ENCODE measurements at regions not wholly inside any gene's neighbourhood (a gene's known extent, or its start where the extent isn't known, plus 50 kb on each side); places are given as distances from the start of the nearest gene placed in this dataset.

- Mint-ChIP-seq H3K27ac (no peak overlapping the region), H3K27me3 (ENCODE audit: low read depth) (peaks cover 19% of the 10 kb centered on the region), H3K4me1 (ENCODE audit: low read depth) (peaks cover 15% of the 10 kb centered on the region), H3K4me3 (no peak overlapping the region), H3K36me3 (ENCODE audit: low read depth) (no peaks in the 10 kb centered on the region), H3K9me3 (no peaks in the 10 kb centered on the region)
- intact Hi-C loops (cut with micrococcal nuclease) = no loop called here
- DNase-seq = no peak
- CTCF ChIA-PET = no interaction called here
Measured at GRCh38 chr10:23718946-23719345, 280.1 kb downstream of the OTUD1 start.

GRCh38 chr10:23723796-23724195, 284.9 kb downstream of the OTUD1 start:
- peak; percentile 32 for DNase-seq
- Mint-ChIP-seq H3K27me3 (ENCODE audit: low read depth) (peaks cover 16% of the 10 kb centered on the region), H3K4me1 (ENCODE audit: low read depth) (peaks cover 4% of the 10 kb centered on the region), H3K36me3 (ENCODE audit: low read depth) (no peaks in the 10 kb centered on the region), H3K9me3 (peaks cover 2% of the 10 kb centered on the region), H3K27ac (no peak overlapping the region), H3K4me3 (no peak overlapping the region)
- intact Hi-C loops (cut with micrococcal nuclease) = loop anchor here (1.0 to 10.0 kb wide), 2 partner anchors 8 to 61 kb away; no protein-coding TSS in a partner anchor
- CTCF ChIA-PET = no interaction called here

GRCh38 chr10:23725548-23725947, 286.7 kb downstream of the OTUD1 start:
- Mint-ChIP-seq H3K9me3 (peaks cover 2% of the 10 kb centered on the region), H3K27ac (no peak overlapping the region), H3K4me1 (ENCODE audit: low read depth) (peaks cover 4% of the 10 kb centered on the region), H3K27me3 (ENCODE audit: low read depth) (peaks cover 20% of the 10 kb centered on the region), H3K36me3 (ENCODE audit: low read depth) (no peaks in the 10 kb centered on the region), H3K4me3 (no peak overlapping the region)
- CTCF ChIA-PET = no interaction called here
- no peak for DNase-seq
- intact Hi-C loops (cut with micrococcal nuclease) = loop anchor here (10.0 kb wide), 1 partner anchor 59 kb away; no protein-coding TSS in a partner anchor

- Mint-ChIP-seq H3K27me3 (ENCODE audit: low read depth) (peaks cover 24% of the 10 kb centered on the region), H3K36me3 (ENCODE audit: low read depth) (no peaks in the 10 kb centered on the region), H3K27ac (no peak overlapping the region), H3K4me1 (ENCODE audit: low read depth) (peaks cover 9% of the 10 kb centered on the region), H3K9me3 (no peaks in the 10 kb centered on the region), H3K4me3 (no peak overlapping the region)
- intact Hi-C loops (cut with micrococcal nuclease) = loop anchor here (1.0 kb wide), 1 partner anchor 27 kb away; no protein-coding TSS in a partner anchor
- peak; percentile 57 for DNase-seq
- CTCF ChIA-PET = no interaction called here
Measured at GRCh38 chr10:23742368-23742767, 303.5 kb downstream of the OTUD1 start.

GRCh38 chr10:23742807-23743206, 303.9 kb downstream of the OTUD1 start:
- Mint-ChIP-seq H3K27ac (no peak overlapping the region), H3K36me3 (ENCODE audit: low read depth) (no peaks in the 10 kb centered on the region), H3K9me3 (no peaks in the 10 kb centered on the region), H3K4me1 (ENCODE audit: low read depth) (peaks cover 9% of the 10 kb centered on the region), H3K27me3 (ENCODE audit: low read depth) (peaks cover 24% of the 10 kb centered on the region), H3K4me3 (no peak overlapping the region)
- CTCF ChIA-PET = no interaction called here
- intact Hi-C loops (cut with micrococcal nuclease) = loop anchor here (1.0 kb wide), 1 partner anchor 28 kb away; no protein-coding TSS in a partner anchor
- DNase-seq = no peak

GRCh38 chr10:23754179-23754578, 315.3 kb downstream of the OTUD1 start:
- CTCF ChIA-PET = no interaction called here
- H3K27me3 Mint-ChIP-seq (ENCODE audit: low read depth) = peaks cover 28% of the 10 kb centered on the region

GRCh38 chr10:23754941-23755340, 316.1 kb downstream of the OTUD1 start:
- Mint-ChIP-seq H3K27ac (no peak overlapping the region), H3K4me1 (ENCODE audit: low read depth) (no peaks in the 10 kb centered on the region), H3K4me3 (no peak overlapping the region), H3K36me3 (ENCODE audit: low read depth) (no peaks in the 10 kb centered on the region), H3K27me3 (ENCODE audit: low read depth) (peaks cover 29% of the 10 kb centered on the region), H3K9me3 (no peaks in the 10 kb centered on the region)
- intact Hi-C loops (cut with micrococcal nuclease) = no loop called here
- CTCF ChIA-PET = no interaction called here
- no peak for DNase-seq

More at GRCh38 chr10:23754179-23754578, 315.3 kb downstream of the OTUD1 start:
- Mint-ChIP-seq H3K36me3 (ENCODE audit: low read depth) (no peaks in the 10 kb centered on the region), H3K9me3 (no peaks in the 10 kb centered on the region), H3K4me1 (ENCODE audit: low read depth) (no peaks in the 10 kb centered on the region), H3K27ac (no peak overlapping the region), H3K4me3 (no peak overlapping the region)
- intact Hi-C loops (cut with micrococcal nuclease) = no loop called here
- DNase-seq = no peak

GRCh38 chr10:23755556-23755955, 316.7 kb downstream of the OTUD1 start:
- intact Hi-C loops (cut with micrococcal nuclease) = no loop called here
- H3K27me3 Mint-ChIP-seq (ENCODE audit: low read depth) = peaks cover 33% of the 10 kb centered on the region
- no peaks in the 10 kb centered on the region for H3K36me3 Mint-ChIP-seq (ENCODE audit: low read depth)
- no peak for DNase-seq
- no peaks in the 10 kb centered on the region for H3K4me1 Mint-ChIP-seq (ENCODE audit: low read depth)
- CTCF ChIA-PET = no interaction called here
- no peak overlapping the region for H3K27ac Mint-ChIP-seq
- H3K9me3 Mint-ChIP-seq = no peaks in the 10 kb centered on the region
- no peak overlapping the region for H3K4me3 Mint-ChIP-seq

- peaks cover 4% of the 10 kb centered on the region for H3K27me3 Mint-ChIP-seq (ENCODE audit: low read depth)
- H3K4me1 Mint-ChIP-seq (ENCODE audit: low read depth) = no peaks in the 10 kb centered on the region
- H3K4me3 Mint-ChIP-seq = no peak overlapping the region
- intact Hi-C loops (cut with micrococcal nuclease) = no loop called here
- no peaks in the 10 kb centered on the region for H3K36me3 Mint-ChIP-seq (ENCODE audit: low read depth)
- CTCF ChIA-PET = no interaction called here
- H3K9me3 Mint-ChIP-seq = peaks cover 9% of the 10 kb centered on the region
- no peak overlapping the region for H3K27ac Mint-ChIP-seq
- no peak for DNase-seq
Measured at GRCh38 chr10:23768281-23768680, 329.4 kb downstream of the OTUD1 start.

- no peak overlapping the region for H3K4me3 Mint-ChIP-seq
- CTCF ChIA-PET = interaction anchor here (0.6 to 0.7 kb wide), 2 partner anchors 9 to 632 kb away, joined by 3 read pairs; no protein-coding TSS in a partner anchor
- no peaks in the 10 kb centered on the region for H3K36me3 Mint-ChIP-seq (ENCODE audit: low read depth)
Measured at GRCh38 chr10:23777153-23777552, 338.3 kb downstream of the OTUD1 start.

GRCh38 chr10:23779301-23779700, 340.4 kb downstream of the OTUD1 start:
- H3K4me1 Mint-ChIP-seq (ENCODE audit: low read depth) = no peaks in the 10 kb centered on the region
- DNase-seq = no peak
- no peaks in the 10 kb centered on the region for H3K9me3 Mint-ChIP-seq
- peaks cover 6% of the 10 kb centered on the region for H3K27me3 Mint-ChIP-seq (ENCODE audit: low read depth)
- H3K27ac Mint-ChIP-seq = no peak overlapping the region
- H3K4me3 Mint-ChIP-seq = no peak overlapping the region
- CTCF ChIA-PET = no interaction called here
- intact Hi-C loops (cut with micrococcal nuclease) = no loop called here
- H3K36me3 Mint-ChIP-seq (ENCODE audit: low read depth) = no peaks in the 10 kb centered on the region

More at GRCh38 chr10:23777153-23777552, 338.3 kb downstream of the OTUD1 start:
- H3K27ac Mint-ChIP-seq = no peak overlapping the region
- intact Hi-C loops (cut with micrococcal nuclease) = no loop called here
- no peaks in the 10 kb centered on the region for H3K4me1 Mint-ChIP-seq (ENCODE audit: low read depth)
- no peaks in the 10 kb centered on the region for H3K9me3 Mint-ChIP-seq
- no peak for DNase-seq
- H3K27me3 Mint-ChIP-seq (ENCODE audit: low read depth) = peaks cover 4% of the 10 kb centered on the region

- no peaks in the 10 kb centered on the region for H3K9me3 Mint-ChIP-seq
- no peaks in the 10 kb centered on the region for H3K36me3 Mint-ChIP-seq (ENCODE audit: low read depth)
- no peak overlapping the region for H3K27ac Mint-ChIP-seq
- H3K4me3 Mint-ChIP-seq = no peak overlapping the region
- H3K27me3 Mint-ChIP-seq (ENCODE audit: low read depth) = peaks cover 13% of the 10 kb centered on the region
- intact Hi-C loops (cut with micrococcal nuclease) = loop anchor here (10.0 kb wide), 1 partner anchor 56 kb away; no protein-coding TSS in a partner anchor
- no peak for DNase-seq
- H3K4me1 Mint-ChIP-seq (ENCODE audit: low read depth) = no peaks in the 10 kb centered on the region
- CTCF ChIA-PET = no interaction called here
Measured at GRCh38 chr10:23780331-23780730, 341.5 kb downstream of the OTUD1 start.

GRCh38 chr10:23786594-23786993, 347.7 kb downstream of the OTUD1 start:
- no peak for DNase-seq
- H3K27ac Mint-ChIP-seq = no peak overlapping the region
- H3K4me3 Mint-ChIP-seq = no peak overlapping the region
- H3K9me3 Mint-ChIP-seq = no peaks in the 10 kb centered on the region
- H3K27me3 Mint-ChIP-seq (ENCODE audit: low read depth) = peaks cover 20% of the 10 kb centered on the region
- H3K4me1 Mint-ChIP-seq (ENCODE audit: low read depth) = no peaks in the 10 kb centered on the region
- CTCF ChIA-PET = interaction anchor here (1.1 kb wide), 1 partner anchor 9 kb away, joined by 3 read pairs; no protein-coding TSS in a partner anchor
- H3K36me3 Mint-ChIP-seq (ENCODE audit: low read depth) = no peaks in the 10 kb centered on the region
- intact Hi-C loops (cut with micrococcal nuclease) = loop anchor here (10.0 kb wide), 1 partner anchor 62 kb away; no protein-coding TSS in a partner anchor
